ENCODE measurements at regions not wholly inside any gene's neighbourhood (a gene's known extent, or its start where the extent isn't known, plus 50 kb on each side); places are given as distances from the start of the nearest gene placed in this dataset.

- TF ChIP-seq CTCF (conservative IDR thresholded peaks at IDR 0.05) (no peak), EZH2 (IDR thresholded peaks at IDR 0.05; ENCODE audit: low read depth) (no peak)
Measured at GRCh38 chr16:60225541-60225940, 1491.4 kb upstream of the GOT2 start.

Data from PC-9 (cell line).